ENCODE measurements at regions not wholly inside any gene's neighbourhood (a gene's known extent, or its start where the extent isn't known, plus 50 kb on each side); places are given as distances from the start of the nearest gene placed in this dataset.

DNA sequence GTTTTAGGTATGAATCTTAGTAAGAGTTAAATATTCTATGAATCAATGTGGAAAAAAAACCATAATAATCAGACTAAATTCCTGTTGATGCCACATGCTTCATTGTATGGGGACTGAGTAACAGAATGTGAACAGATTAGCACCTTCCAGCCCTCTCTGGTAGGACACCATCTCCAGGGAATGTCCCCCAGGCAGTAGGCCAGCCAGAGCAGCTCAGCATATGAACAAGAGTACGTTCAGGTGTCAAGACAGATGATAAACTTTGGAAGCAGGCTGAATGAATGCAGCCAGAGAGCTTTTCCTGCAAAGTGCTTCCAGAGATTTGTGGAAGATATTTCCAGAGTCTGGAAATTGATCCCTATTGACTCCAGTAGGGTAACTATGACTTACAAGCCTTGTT, 204.4 kb downstream of the RPS29 start:
- 40% methylated on average over 1 of the region's 1 CpG for WGBS (ENCODE audit: insufficient coverage)
- H3K27ac Mint-ChIP-seq, result no peak overlapping the region
- no peak for DNase-seq
- peaks cover 2 to 17% (median 7%) of the 10 kb centered on the region in 3 donors for H3K9me3 Mint-ChIP-seq
- Histone ChIP-seq H3K27ac (ENCODE audit: low read length) (no peak overlapping the region), H3K36me3 (ENCODE audit: control insufficient read depth in 2 of 2, extremely low read depth in 1 of 2, insufficient read depth in 1 of 2, low read length in 1 of 2) (no peaks in the 10 kb centered on the region), H3K27me3 (replicated peaks in 1 of 2; ENCODE audit: control insufficient read depth in 2 of 2, extremely low read depth in 1 of 2, insufficient read depth in 2 of 2, low read length in 1 of 2) (peaks cover 0 to 4% of the 10 kb centered on the region in 2 experiments), H3K4me1 (ENCODE audit: control insufficient read depth in 1 of 2, extremely low read depth in 1 of 2, insufficient read depth in 2 of 2, low read length in 2 of 2) (no peaks in the 10 kb centered on the region), H3K4me3 (ENCODE audit: control insufficient read depth in 1 of 2, extremely low read depth in 1 of 2, low read length in 1 of 2) (no peak overlapping the region), H3K9me3 (no peaks in the 10 kb centered on the region)
- no peak for ATAC-seq (replicated peaks in 1 of 4)
- no peaks in the 10 kb centered on the region for H3K4me1 Mint-ChIP-seq
- H3K27me3 Mint-ChIP-seq, result peaks cover 38 to 41% of the 10 kb centered on the region in 2 donors
- ChIA-PET POLR2A (no interaction called here), CTCF (interaction anchor here in 1 of 2 donors (0.6 to 0.7 kb wide), 2 partner anchors 14 to 143 kb away, joined by 3 to 6 read pairs; no protein-coding TSS in a partner anchor)
- no peaks in the 10 kb centered on the region for H3K36me3 Mint-ChIP-seq
- H3K4me3 Mint-ChIP-seq, result no peak overlapping the region

DNA sequence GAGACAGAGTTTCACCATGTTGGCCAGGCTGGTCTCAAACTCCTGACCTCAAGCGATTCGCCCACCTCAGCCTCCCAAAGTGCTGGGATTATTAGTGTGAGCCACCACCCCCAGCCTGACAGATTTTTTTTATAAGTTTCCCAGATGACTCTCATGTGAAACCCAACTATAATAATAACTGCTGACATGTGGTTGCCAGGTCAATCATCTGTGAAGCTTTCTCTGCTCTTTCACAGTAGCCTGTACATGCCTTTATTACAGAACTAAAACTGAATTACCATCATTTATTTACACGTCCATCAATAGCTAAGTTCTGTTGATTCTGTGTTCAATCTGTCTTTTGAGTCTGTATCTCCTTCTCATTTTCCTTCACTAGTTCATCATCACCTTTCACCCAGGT, 218.5 kb downstream of the RPS29 start:
- DNase-seq (no peak), ATAC-seq (replicated peaks in 1 of 4) (no peak)
- Histone ChIP-seq H3K27me3 (replicated peaks in 1 of 2; ENCODE audit: control insufficient read depth in 2 of 2, extremely low read depth in 1 of 2, insufficient read depth in 2 of 2, low read length in 1 of 2) (no peaks in the 10 kb centered on the region), H3K36me3 (ENCODE audit: control insufficient read depth in 2 of 2, extremely low read depth in 1 of 2, insufficient read depth in 1 of 2, low read length in 1 of 2) (no peaks in the 10 kb centered on the region), H3K4me3 (ENCODE audit: control insufficient read depth in 1 of 2, extremely low read depth in 1 of 2, low read length in 1 of 2) (no peak overlapping the region), H3K27ac (ENCODE audit: low read length) (no peak overlapping the region), H3K4me1 (ENCODE audit: control insufficient read depth in 1 of 2, extremely low read depth in 1 of 2, insufficient read depth in 2 of 2, low read length in 2 of 2) (no peaks in the 10 kb centered on the region), H3K9me3 (no peaks in the 10 kb centered on the region)
- H3K4me3 Mint-ChIP-seq, result no peak overlapping the region
- no peaks in the 10 kb centered on the region for H3K9me3 Mint-ChIP-seq
- ChIA-PET CTCF (interaction anchor here in 1 of 2 donors (0.6 kb wide), 1 partner anchor 14 kb away, joined by 3 read pairs; no protein-coding TSS in a partner anchor), POLR2A (no interaction called here)
- no peak overlapping the region for H3K27ac Mint-ChIP-seq
- peaks cover 4 to 5% of the 10 kb centered on the region in 2 donors for H3K27me3 Mint-ChIP-seq
- no peaks in the 10 kb centered on the region for H3K4me1 Mint-ChIP-seq
- H3K36me3 Mint-ChIP-seq, result no peaks in the 10 kb centered on the region
- WGBS (ENCODE audit: insufficient coverage), result 71% methylated on average over 1 of the region's 3 CpGs

DNA sequence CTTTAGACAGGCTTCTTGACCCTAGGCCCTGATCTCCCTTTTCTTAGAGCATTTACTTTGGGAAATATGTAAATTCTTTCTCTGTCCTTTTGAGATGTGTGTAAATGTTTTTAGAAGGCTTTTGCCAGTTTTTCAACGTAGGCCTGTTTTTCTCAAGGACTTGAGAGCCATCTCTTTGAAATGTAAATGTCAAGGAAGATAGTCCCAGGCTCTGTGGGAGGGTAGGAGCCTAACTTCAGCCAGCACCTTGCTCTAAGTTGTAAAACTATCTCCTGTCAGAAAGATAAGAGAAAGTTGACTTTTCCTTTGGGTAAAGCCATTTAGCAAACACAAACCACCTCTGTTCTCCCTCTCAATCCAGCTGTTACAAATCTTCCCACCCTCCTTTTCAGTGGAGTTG, 219.8 kb downstream of the RPS29 start:
- ChIA-PET POLR2A (no interaction called here), CTCF (no interaction called here)
- H3K4me3 Mint-ChIP-seq, result no peak overlapping the region
- Histone ChIP-seq H3K36me3 (ENCODE audit: control insufficient read depth in 2 of 2, extremely low read depth in 1 of 2, insufficient read depth in 1 of 2, low read length in 1 of 2) (no peaks in the 10 kb centered on the region), H3K4me1 (ENCODE audit: control insufficient read depth in 1 of 2, extremely low read depth in 1 of 2, insufficient read depth in 2 of 2, low read length in 2 of 2) (no peaks in the 10 kb centered on the region), H3K27me3 (replicated peaks in 1 of 2; ENCODE audit: control insufficient read depth in 2 of 2, extremely low read depth in 1 of 2, insufficient read depth in 2 of 2, low read length in 1 of 2) (no peaks in the 10 kb centered on the region), H3K27ac (ENCODE audit: low read length) (no peak overlapping the region), H3K4me3 (ENCODE audit: control insufficient read depth in 1 of 2, extremely low read depth in 1 of 2, low read length in 1 of 2) (no peak overlapping the region), H3K9me3 (no peaks in the 10 kb centered on the region)
- H3K27me3 Mint-ChIP-seq, result no peaks in the 10 kb centered on the region
- no peaks in the 10 kb centered on the region for H3K36me3 Mint-ChIP-seq
- H3K27ac Mint-ChIP-seq, result no peak overlapping the region
- no peak for DNase-seq
- H3K4me1 Mint-ChIP-seq, result no peaks in the 10 kb centered on the region
- H3K9me3 Mint-ChIP-seq, result peaks cover 0 to 4% (median 3%) of the 10 kb centered on the region in 3 donors
- WGBS (ENCODE audit: insufficient coverage), result 80% methylated on average over 1 of the region's 1 CpG
- ATAC-seq (replicated peaks in 1 of 4), result no peak

DNA sequence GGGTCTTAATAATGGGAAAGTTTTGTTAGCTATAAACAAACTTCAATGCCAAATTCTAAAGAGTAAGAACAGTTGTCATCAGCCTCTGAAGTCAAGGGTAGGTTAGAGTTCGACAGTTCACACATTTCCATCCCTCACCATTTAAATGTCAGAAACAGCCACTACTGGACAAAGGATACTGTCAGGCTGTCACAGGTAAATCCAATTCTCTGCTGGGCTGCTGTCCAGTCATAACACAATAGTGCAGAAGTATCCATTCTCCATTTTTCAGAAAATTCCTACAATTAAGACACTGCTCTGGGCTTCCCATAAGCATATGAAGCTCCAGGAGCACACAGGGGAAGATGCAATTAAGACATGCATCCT, 221.4 kb downstream of the RPS29 start:
- no peaks in the 10 kb centered on the region for H3K36me3 ChIP-seq (ENCODE audit: control insufficient read depth in 2 of 2, extremely low read depth in 1 of 2, insufficient read depth in 1 of 2, low read length in 1 of 2)
- Mint-ChIP-seq H3K27me3 (no peaks in the 10 kb centered on the region), H3K36me3 (no peaks in the 10 kb centered on the region), H3K9me3 (peaks cover 6 to 14% (median 10%) of the 10 kb centered on the region in 3 donors), H3K27ac (no peak overlapping the region), H3K4me1 (no peaks in the 10 kb centered on the region), H3K4me3 (no peak overlapping the region)
- no peaks in the 10 kb centered on the region for H3K4me1 ChIP-seq (ENCODE audit: control insufficient read depth in 1 of 2, extremely low read depth in 1 of 2, insufficient read depth in 2 of 2, low read length in 2 of 2)
- ATAC-seq (replicated peaks in 1 of 4), result no peak
- no peaks in the 10 kb centered on the region for H3K27me3 ChIP-seq (replicated peaks in 1 of 2; ENCODE audit: control insufficient read depth in 2 of 2, extremely low read depth in 1 of 2, insufficient read depth in 2 of 2, low read length in 1 of 2)
- no peaks in the 10 kb centered on the region for H3K9me3 ChIP-seq
- H3K4me3 ChIP-seq (ENCODE audit: control insufficient read depth in 1 of 2, extremely low read depth in 1 of 2, low read length in 1 of 2), result no peak overlapping the region
- ChIA-PET POLR2A (no interaction called here), CTCF (no interaction called here)
- WGBS (ENCODE audit: insufficient coverage), result no CpG with 5 or more reads among the region's 1 CpG
- no peak for DNase-seq
- no peak overlapping the region for H3K27ac ChIP-seq (ENCODE audit: low read length)

DNA sequence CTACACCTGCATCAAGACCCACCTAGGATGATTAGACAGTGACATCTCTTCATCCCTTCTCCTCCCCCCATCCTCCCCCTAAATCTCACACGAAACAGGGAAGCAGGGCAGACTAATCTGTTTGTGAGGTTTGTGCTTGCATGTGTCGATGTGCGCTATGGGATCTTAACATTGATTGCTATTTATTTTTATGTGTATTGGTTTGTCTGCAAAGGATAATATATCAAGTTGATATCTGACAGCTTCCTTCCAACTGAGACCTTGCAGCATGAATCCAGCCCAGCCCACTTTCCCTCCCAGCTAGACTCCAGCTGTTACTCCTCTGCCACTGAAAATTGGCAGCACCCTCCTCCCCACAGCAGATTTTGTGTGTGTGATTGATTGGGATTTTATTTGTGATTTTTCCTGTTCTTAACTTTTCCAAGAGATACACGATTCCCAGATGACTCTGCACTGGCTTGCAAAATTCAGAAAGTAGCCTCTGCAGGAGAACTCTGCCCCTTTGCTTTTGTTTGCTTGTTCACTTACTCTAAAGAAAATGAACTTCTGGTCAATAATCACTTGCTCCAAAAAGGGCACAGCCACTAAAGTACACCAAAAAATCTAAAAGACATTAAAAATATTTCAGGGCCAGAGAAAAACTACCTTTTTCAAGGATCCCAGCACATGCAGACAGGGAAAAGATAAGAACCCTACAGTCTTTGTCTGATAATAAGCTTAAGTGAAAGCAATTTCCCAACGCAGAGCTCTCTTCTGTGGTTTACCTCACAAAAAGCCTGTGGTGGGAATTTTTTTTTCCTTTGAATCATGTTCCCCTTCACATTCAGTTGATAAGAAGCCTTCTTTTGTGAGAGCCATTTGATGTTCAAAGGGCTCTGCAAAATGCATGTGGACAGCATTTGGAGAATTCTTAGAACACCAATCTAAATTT, 222.1 kb downstream of the RPS29 start:
- Mint-ChIP-seq H3K36me3 (no peaks in the 10 kb centered on the region), H3K27ac (no peak overlapping the region), H3K4me3 (no peak overlapping the region), H3K4me1 (no peaks in the 10 kb centered on the region), H3K27me3 (peaks cover 0 to under 1% of the 10 kb centered on the region in 2 donors), H3K9me3 (peaks cover 6 to 20% (median 10%) of the 10 kb centered on the region in 3 donors)
- no CpG with 5 or more reads among the region's 5 CpGs for WGBS (ENCODE audit: insufficient coverage)
- Histone ChIP-seq H3K4me3 (ENCODE audit: control insufficient read depth in 1 of 2, extremely low read depth in 1 of 2, low read length in 1 of 2) (no peak overlapping the region), H3K27me3 (replicated peaks in 1 of 2; ENCODE audit: control insufficient read depth in 2 of 2, extremely low read depth in 1 of 2, insufficient read depth in 2 of 2, low read length in 1 of 2) (no peaks in the 10 kb centered on the region), H3K4me1 (ENCODE audit: control insufficient read depth in 1 of 2, extremely low read depth in 1 of 2, insufficient read depth in 2 of 2, low read length in 2 of 2) (no peaks in the 10 kb centered on the region), H3K9me3 (no peaks in the 10 kb centered on the region), H3K36me3 (ENCODE audit: control insufficient read depth in 2 of 2, extremely low read depth in 1 of 2, insufficient read depth in 1 of 2, low read length in 1 of 2) (no peaks in the 10 kb centered on the region), H3K27ac (ENCODE audit: low read length) (no peak overlapping the region)
- CTCF ChIA-PET, result no interaction called here
- no peak for DNase-seq
- POLR2A ChIA-PET, result no interaction called here
- no peak for ATAC-seq (replicated peaks in 1 of 4)

DNA sequence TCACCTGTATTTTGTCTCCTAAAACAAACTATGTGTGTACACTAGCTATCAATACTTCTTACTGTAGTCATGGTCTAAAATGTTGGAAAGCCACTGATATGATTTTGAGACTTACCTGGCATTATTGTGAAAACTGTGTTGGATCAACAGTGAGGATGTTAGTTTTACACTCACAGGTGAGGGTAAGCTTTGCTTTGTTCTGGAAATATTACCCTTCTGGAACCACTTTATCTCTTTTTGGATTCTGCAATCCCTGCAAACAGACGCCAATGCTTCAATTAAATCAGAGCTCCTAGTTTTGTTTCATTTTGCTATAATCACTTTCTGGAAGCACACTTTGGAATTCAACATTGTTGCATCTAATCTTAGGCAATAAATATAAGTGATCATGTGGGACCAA, 223.3 kb downstream of the RPS29 start:
- Mint-ChIP-seq H3K36me3 (no peaks in the 10 kb centered on the region), H3K27ac (no peak overlapping the region), H3K4me1 (no peaks in the 10 kb centered on the region), H3K4me3 (no peak overlapping the region), H3K9me3 (peaks cover 6 to 22% (median 11%) of the 10 kb centered on the region in 3 donors), H3K27me3 (peaks cover 2 to 5% of the 10 kb centered on the region in 2 donors)
- no peak for ATAC-seq (replicated peaks in 1 of 4)
- POLR2A ChIA-PET, result no interaction called here
- no peaks in the 10 kb centered on the region for H3K36me3 ChIP-seq (ENCODE audit: control insufficient read depth in 2 of 2, extremely low read depth in 1 of 2, insufficient read depth in 1 of 2, low read length in 1 of 2)
- no peaks in the 10 kb centered on the region for H3K4me1 ChIP-seq (ENCODE audit: control insufficient read depth in 1 of 2, extremely low read depth in 1 of 2, insufficient read depth in 2 of 2, low read length in 2 of 2)
- H3K4me3 ChIP-seq (ENCODE audit: control insufficient read depth in 1 of 2, extremely low read depth in 1 of 2, low read length in 1 of 2), result no peak overlapping the region
- no peaks in the 10 kb centered on the region for H3K9me3 ChIP-seq
- CTCF ChIA-PET, result no interaction called here
- DNase-seq, result no peak
- H3K27me3 ChIP-seq (replicated peaks in 1 of 2; ENCODE audit: control insufficient read depth in 2 of 2, extremely low read depth in 1 of 2, insufficient read depth in 2 of 2, low read length in 1 of 2), result no peaks in the 10 kb centered on the region
- no peak overlapping the region for H3K27ac ChIP-seq (ENCODE audit: low read length)
- WGBS (ENCODE audit: insufficient coverage), result no CpG with 5 or more reads among the region's 1 CpG
